Tibial artery (tissue), 4 donors: ENCODE measurements at regions not wholly inside any gene's neighbourhood (a gene's known extent, or its start where the extent isn't known, plus 50 kb on each side); places are given as distances from the start of the nearest gene placed in this dataset.

Experiments
- DNase-seq, 2 donors: peaks; one replicate each; pipeline ENCODE4 v3.0.0-alpha.2; 2019
- H3K27ac ChIP-seq, 2 donors: fragments of 200-600 bp; sonication (generic) in 1 of 2; 1 replicate in 1 of 2; 2 replicates in 1 of 2; pipeline ENCODE4 v1.5.1; 2018 to 2019; ENCODE audit warnings: mild to moderate bottlenecking in 1 of 2
- H3K27me3 ChIP-seq, 2 donors: fragments of 200-600 bp; sonication (generic) in 1 of 2; one replicate each; pipeline versions ENCODE4 v1.5.1 to v1.6.0; 2016 to 2019
- H3K36me3 ChIP-seq, 3 donors: fragments of 200-600 bp; sonication (generic) in 2 of 3; one replicate each; pipeline ENCODE4 v1.5.1; 2016 to 2019; ENCODE audit warnings: mild to moderate bottlenecking in 2 of 3
- H3K4me1 ChIP-seq, 4 donors: fragments of 200-600 bp; sonication (generic) in 2 of 4; 1 replicate in 3 of 4; 2 replicates in 1 of 4; pipeline ENCODE4 v1.5.1; 2016 to 2019
- H3K4me3 ChIP-seq, 2 donors: fragments of 200-600 bp; sonication (generic) in 1 of 2; 1 replicate in 1 of 2; 2 replicates in 1 of 2; pipeline ENCODE4 v1.5.1; 2018 to 2019; ENCODE audit warnings: mild to moderate bottlenecking in 2 of 2
- H3K9me3 ChIP-seq, 3 donors: fragments of 200-600 bp; sonication (generic) in 1 of 3; one replicate each; pipeline ENCODE4 v1.5.1; 2016 to 2019
- CTCF ChIP-seq, 2 experiments: fragments of 200-600 bp in 1 of 2; fragments of 450-650 bp in 1 of 2; IDR thresholded peaks; one replicate each; pipeline ENCODE4 v1.5.1; 2017 to 2019; ENCODE audit warnings: antibody characterized with exemption in 2 of 2, mild to moderate bottlenecking in 1 of 2, moderate library complexity in 1 of 2
- intact Hi-C: fragments of 100-400 bp; cut with DNase I; formaldehyde crosslinking; loops from one replicate; pipeline ENCODE4 v1.15.0; 2023; ENCODE audit warnings: low total_unique reads

DNA sequence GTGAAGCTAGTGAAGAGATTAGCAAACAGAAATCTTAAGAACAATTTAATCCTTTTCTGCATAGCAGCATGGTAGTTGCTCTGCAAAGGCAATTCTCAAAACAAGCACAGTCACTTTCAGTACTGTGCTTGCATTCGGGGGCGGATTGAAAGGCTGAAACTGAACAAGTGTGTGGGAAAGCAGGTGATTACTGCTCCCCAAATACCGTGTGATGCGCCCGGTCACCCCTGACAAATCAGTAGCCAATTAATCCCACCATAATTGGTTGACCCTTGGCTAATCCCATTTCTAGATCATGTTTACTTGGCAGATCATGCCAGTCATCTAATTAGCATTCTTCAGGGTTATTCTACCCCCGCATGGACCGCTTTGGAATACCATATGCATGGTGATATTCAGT lies 76.5 kb upstream of the ADRB1 start:
- TF ChIP-seq CTCF (IDR thresholded peaks at IDR 0.05): no peak
- no peaks in the 10 kb centered on the region for H3K9me3 ChIP-seq
- no peaks in the 10 kb centered on the region for H3K27me3 ChIP-seq
- H3K4me1 ChIP-seq: no peaks in the 10 kb centered on the region
- no peaks in the 10 kb centered on the region for H3K36me3 ChIP-seq
- H3K4me3 ChIP-seq: no peak overlapping the region
- DNase-seq: no peak
- intact Hi-C loops: no loop called here
- no peak overlapping the region for H3K27ac ChIP-seq

- Histone ChIP-seq H3K27me3 (no peaks in the 10 kb centered on the region), H3K4me1 (no peaks in the 10 kb centered on the region), H3K36me3 (no peaks in the 10 kb centered on the region), H3K4me3 (no peak overlapping the region), H3K9me3 (peaks cover 0 to 7% (median 0%) of the 10 kb centered on the region in 3 donors), H3K27ac (no peak overlapping the region)
- TF ChIP-seq CTCF (IDR thresholded peaks at IDR 0.05): no peak
- intact Hi-C loops: no loop called here
- no peak for DNase-seq
Measured at GRCh38 chr10:113970641-113971040, 73.0 kb upstream of the ADRB1 start.

DNA sequence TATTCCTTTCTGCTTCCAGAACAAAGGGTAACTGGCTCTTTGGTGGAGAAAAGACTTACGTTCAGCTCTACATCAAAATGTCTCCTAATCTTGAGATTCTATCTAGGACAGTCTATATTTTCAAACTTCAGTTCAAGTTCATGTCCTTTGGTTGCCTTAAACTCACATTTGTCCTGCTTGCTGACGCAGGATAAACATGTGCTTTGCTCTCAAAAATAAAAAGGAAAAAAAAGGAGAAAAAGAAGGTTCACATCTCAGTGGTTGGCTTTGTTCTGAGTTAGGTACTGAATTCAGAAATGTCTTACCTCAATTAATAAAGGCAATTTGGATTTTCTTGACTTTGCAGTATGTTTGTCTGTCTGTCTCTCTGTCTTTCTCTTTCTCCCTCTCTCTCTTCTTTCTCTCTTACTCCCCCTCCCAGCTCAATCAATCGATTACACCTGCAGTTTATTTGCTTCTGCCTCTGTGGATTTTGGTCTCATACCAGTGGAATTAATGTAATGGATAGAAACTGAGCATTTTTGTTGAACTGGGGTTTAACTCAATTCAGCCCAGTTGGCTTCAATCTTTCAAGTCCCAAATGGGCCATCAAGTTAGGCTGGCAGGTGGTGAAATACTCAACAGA lies 72.2 kb upstream of the ADRB1 start:
- H3K36me3 ChIP-seq: no peaks in the 10 kb centered on the region
- TF ChIP-seq CTCF (IDR thresholded peaks at IDR 0.05): no peak
- H3K4me3 ChIP-seq: no peak overlapping the region
- no peak for DNase-seq
- intact Hi-C loops: no loop called here
- peaks cover 0 to 7% (median 0%) of the 10 kb centered on the region in 3 donors for H3K9me3 ChIP-seq
- H3K4me1 ChIP-seq: no peaks in the 10 kb centered on the region
- H3K27me3 ChIP-seq: no peaks in the 10 kb centered on the region
- H3K27ac ChIP-seq: no peak overlapping the region

DNA sequence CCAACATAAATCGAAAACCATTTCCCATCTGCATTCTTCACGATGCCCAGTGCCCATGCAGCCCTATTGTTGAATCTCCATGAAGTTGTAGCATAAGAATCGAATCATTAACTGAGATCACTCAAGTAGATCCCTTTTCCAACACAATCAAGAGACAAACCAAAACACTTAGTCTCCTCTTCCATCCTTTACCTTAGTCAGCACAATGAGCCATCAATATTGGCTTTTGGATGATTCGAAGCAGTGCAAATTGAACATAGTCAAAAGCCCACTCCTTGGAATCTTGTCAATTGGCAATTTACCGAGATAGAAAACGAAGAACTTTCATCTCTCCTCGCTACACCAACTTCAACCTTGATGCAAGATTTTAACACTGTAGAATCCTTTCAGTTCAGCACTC lies 66.5 kb upstream of the ADRB1 start:
- Histone ChIP-seq H3K4me3 (no peak overlapping the region), H3K27ac (no peak overlapping the region), H3K27me3 (no peaks in the 10 kb centered on the region), H3K4me1 (no peaks in the 10 kb centered on the region), H3K9me3 (peaks cover 0 to 7% (median 0%) of the 10 kb centered on the region in 3 donors), H3K36me3 (no peaks in the 10 kb centered on the region)
- intact Hi-C loops: no loop called here
- no peak for TF ChIP-seq CTCF (IDR thresholded peaks at IDR 0.05)
- no peak for DNase-seq

DNA sequence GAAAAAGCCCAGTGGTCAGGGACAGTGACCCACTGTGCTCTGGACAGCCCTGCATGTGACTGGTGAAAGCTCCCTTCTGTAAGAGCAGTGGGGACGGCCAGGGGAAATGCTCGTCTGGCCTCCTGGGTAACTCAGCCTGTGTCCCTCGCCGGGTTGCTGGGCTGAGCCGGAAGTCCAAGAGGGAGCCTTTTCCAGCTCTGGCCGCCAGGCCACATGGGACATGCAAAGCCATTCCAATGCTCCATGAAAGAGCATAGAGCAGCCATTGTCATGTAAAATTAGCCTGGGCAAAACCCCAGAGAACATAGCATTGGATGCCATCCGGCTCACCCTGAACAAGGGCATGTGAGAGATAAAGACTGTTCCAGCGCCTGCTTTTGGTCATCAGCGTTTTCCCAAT lies 64.9 kb upstream of the ADRB1 start:
- no peak for DNase-seq
- H3K9me3 ChIP-seq: peaks cover 0 to 1% (median 0%) of the 10 kb centered on the region in 3 donors
- H3K4me3 ChIP-seq: no peak overlapping the region
- no peak overlapping the region for H3K27ac ChIP-seq
- H3K36me3 ChIP-seq: no peaks in the 10 kb centered on the region
- H3K4me1 ChIP-seq: peaks cover 0 to 9% (median 0%) of the 10 kb centered on the region in 4 donors
- TF ChIP-seq CTCF (IDR thresholded peaks at IDR 0.05): no peak
- intact Hi-C loops: no loop called here
- no peaks in the 10 kb centered on the region for H3K27me3 ChIP-seq

DNA sequence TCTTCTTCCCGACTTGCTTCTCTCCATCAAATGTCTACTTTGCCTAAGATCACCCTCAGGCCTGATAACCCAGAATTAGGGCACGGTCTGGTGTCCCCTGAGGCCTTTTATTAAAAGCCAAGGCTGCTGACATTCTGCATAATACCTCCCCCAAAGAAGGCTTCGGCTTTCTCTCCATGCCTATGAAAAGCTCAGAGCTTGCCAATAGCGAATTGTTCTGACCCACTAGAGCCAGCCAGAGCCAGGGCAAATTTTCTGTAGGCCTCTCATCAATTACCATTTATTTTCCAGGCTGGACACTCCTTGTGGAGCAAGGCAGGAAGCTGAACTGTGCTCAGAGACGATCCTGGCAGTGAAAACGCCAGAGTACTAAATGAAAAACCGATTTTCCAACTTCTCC lies 64.3 kb upstream of the ADRB1 start:
- no peak for DNase-seq
- Histone ChIP-seq H3K9me3 (no peaks in the 10 kb centered on the region), H3K4me3 (no peak overlapping the region), H3K27me3 (no peaks in the 10 kb centered on the region), H3K36me3 (no peaks in the 10 kb centered on the region), H3K4me1 (peaks cover 0 to 9% (median 0%) of the 10 kb centered on the region in 4 donors), H3K27ac (no peak overlapping the region)
- intact Hi-C loops: no loop called here
- no peak for TF ChIP-seq CTCF (IDR thresholded peaks at IDR 0.05)
